HG03280 (cell line): ENCODE measurements at regions not wholly inside any gene's neighbourhood (a gene's known extent, or its start where the extent isn't known, plus 50 kb on each side); places are given as distances from the start of the nearest gene placed in this dataset.

ENCODE experiments used
- ATAC-seq: cut with Tn5 transposase; IDR thresholded peaks from one replicate; pipeline ENCODE4 v1.9.1; 2021; ENCODE audit warnings: mild to moderate bottlenecking, moderate library complexity; ENCODE audit not compliant: unreplicated experiment

DNA sequence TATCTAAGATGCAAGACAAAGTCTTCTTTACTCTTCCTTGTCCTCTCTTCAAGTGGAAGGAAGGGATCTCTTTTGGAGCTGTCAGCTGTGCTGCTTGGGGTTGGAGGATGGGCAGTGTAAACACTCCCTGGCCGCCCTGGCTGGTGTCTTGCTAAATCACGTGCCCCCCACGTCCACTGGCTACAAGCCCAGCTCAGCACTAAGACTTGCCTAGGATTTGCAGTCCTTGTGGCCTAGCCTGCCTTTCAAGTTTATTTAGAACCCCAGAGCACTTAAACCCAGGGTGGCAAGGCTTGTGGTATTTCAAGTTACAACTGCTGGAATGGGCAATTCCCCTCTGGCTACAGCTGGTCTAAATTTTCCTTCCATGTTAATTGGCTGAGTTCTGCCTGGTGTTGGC, 272.4 kb upstream of the MYO3A start:
- no peak for ATAC-seq

DNA sequence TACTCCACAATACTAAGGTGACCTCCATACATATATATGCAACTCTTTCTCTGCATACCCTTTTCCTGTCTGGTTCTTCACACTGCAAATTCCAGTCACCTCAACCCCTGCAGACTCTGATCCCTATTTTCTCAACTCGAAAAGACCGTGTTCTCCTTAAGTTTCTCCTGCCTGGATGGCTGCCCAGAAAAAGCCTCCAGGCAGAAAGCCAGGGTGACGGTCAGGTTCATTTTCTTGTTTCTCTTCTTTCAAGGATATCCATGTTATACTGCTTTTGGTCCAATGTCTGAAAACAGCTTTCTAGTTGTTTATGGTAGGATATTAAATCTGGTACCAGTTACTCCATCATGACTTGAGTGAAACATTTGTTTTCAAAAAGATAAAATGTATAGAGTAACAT, 267.8 kb upstream of the MYO3A start:
- ATAC-seq = no peak

DNA sequence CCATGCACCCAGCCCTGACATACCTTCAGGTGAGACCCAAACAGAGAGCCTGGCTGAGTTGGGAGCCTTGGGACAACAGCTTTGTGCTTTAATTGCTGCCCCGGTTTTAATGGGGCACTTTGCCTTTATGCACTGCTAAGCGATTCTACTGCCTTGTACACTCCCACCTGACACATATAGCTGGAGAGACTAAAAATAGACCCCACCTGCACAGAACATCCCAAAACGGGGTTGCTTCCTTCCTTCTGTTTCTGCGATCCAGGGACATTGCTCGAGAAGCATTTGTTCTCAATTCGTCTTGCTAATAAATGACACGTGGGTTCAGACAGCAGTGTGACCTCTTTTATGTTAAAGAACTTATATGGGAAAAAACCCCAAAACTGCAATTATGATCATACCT, 258.8 kb upstream of the MYO3A start:
- no peak for ATAC-seq

DNA sequence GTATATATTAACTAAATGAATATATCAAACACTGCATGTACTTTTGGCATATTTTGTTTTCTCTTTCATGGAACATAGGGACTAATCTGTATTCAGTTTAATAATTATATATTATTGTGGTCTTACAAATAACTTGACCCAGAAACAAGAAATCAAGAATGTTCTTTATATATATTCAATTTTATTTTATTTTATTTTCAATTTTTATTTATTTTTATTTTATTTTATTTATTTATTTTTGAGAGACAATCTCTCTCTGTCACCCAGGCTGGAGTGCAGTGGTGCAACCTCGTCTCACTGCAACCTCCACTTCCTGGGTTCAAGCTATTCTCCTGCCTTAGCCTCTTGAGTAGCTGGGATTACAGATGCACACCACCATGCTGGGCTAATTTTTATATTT, 258.4 kb upstream of the MYO3A start:
- no peak for ATAC-seq

DNA sequence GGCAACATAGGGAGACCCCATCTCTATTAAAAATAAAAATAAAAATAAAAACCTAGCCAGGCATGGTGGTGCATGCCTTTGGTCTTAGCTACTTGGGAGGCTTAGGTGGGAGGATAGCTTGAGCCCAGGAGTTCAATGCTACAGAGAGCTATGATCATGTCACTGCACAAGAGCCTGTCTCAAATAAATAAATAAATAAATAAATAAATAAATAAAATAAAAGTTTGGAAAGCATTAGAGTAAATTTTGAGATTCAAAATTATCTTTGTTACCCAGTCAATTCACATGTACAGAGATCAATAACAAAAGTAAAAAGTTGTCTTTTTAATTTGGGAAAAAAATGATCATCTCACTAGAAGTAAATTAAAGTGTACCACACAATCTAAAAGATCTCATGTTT, 255.8 kb upstream of the MYO3A start:
- no peak for ATAC-seq

DNA sequence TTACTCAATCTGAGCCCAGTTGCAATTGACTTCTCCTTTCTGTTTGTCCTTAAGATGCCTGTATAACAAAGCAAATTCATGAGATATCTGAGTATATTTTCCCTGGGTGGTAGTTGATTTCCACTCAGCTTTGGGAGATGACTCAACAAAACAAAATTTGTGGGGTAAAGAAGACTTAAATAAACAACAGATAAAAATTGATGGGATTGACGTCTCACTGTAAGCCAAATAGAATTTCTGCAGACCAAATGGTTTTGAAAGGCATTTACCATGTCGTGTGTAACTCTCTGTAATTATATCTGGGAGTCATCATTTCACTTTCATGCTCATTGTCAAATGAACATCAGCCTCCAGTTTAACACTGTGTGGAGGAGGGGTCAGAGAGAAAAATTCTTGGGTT, 255.4 kb upstream of the MYO3A start:
- no peak for ATAC-seq

DNA sequence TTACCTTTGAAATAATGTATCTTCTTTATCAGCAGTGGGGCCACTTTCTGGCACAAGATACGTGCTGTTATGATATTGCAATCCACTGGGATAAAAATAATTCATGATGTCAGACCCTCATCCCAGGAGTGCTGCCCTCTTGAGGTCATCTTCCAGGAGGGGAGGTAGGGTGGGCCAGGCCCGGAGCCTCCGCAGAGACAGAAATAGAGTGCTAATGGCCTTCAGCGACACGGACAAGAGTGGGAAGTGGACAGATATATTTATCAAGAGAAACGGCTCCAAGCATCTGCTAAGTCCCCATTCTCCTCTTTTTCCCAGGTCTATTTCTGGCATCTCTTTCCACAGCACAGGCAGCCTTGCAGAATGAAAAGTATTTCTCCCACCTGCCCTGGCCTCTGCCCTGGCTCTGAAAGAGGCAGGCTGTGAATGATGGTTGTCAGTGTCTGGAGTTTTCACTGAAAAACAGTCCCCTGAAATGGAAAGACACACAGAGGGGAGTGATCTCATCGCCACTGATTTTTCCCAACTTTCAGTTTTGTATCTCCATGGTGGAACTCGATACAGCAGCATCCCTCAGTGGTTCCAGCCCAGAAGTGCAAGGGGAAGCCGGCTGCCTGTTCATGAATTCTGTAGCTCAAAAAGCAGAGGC, 251.7 kb upstream of the MYO3A start:
- ATAC-seq = no peak

DNA sequence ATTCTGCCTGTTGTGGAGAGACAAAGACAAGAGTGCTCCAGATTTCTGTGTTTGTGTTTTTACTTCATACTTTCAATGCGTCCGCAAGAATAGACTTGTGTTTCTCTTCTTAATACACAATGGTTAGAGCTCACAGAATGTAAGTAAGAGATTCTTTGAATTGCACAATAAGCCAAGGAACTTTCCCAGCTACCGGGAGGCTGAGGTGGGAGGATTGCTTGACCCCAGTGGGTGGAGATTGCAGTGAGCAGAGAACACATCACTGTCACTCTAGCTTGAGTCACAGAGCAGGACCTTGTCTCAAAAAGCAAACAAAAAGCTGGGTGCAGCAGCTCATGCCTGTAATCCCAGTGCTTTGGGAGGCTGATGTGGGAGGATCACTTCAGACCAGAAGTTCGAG, 250.7 kb upstream of the MYO3A start:
- ATAC-seq = no peak

DNA sequence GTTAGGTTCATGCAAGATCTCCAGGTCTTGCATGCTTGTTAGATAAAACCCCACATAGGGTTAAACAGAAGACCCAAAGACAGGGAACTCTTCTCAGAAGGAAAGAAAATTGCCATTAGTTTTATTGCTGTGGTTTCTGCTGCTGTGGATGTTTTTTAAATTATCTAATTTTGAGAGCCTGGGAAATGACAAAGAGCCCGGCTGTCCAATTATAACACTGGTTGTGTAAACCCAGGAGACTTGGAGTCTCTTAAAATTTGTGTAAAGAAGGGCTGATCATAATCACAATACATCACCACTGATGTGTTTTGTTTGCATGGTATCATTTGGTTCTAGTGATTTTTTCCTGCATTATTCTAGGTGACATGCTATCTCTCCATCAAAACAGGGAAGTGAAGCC, 246.5 kb upstream of the MYO3A start:
- ATAC-seq = no peak

DNA sequence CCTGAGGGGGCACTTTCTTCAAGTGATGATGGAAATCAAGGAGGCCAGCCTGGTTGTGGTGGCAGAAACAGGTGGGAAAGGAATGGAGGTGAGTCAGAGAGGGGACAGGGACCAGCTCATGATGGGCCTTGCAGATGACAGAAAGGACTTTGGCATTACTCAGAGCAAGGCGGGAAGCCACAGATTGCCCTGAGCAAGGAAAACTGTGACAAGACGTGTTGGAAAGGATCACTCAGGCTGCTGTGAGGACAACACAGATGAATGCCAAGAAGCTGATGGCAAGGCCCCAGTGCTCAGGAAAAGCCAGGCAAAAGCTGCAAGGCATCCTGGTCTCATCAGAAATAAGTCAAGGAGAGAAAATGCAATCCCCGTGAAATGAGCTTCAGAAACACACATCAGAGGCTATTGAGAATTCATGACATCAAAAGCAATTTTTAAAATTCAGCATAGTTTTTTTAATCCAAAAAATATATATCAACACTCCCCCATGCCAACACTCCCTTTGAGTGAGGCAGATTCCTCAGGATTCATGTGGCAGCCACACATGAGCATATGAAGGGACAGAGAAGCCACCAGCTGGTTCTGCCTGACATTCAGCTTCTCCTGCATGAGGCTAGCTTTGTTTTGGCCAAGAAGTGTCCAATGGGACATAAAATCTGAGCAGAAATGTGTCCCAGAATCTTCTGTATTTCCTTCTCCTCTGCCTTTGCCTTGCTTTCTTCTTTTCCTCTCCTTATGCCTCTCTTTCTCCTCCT, 244.5 kb upstream of the MYO3A start:
- ATAC-seq = no peak

DNA sequence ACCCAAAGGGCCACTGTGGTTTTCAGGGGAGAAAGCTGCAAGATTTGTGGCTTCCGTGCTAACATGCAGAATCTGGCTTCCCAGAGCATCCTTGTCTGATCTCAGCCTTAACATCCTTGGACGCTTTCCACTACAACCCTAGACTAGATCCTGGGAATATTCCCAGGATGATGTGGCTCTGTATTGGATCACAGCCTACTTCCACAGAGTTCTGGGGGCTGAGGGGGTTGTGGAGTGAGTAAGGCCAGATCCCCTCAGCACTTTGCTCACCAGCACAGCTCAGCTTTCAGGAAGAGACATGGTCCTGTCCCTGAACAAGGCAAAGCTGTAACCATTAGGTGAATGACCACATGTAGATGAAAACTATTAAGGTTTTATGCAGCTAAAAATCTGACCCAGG, 241.3 kb upstream of the MYO3A start:
- no peak for ATAC-seq

DNA sequence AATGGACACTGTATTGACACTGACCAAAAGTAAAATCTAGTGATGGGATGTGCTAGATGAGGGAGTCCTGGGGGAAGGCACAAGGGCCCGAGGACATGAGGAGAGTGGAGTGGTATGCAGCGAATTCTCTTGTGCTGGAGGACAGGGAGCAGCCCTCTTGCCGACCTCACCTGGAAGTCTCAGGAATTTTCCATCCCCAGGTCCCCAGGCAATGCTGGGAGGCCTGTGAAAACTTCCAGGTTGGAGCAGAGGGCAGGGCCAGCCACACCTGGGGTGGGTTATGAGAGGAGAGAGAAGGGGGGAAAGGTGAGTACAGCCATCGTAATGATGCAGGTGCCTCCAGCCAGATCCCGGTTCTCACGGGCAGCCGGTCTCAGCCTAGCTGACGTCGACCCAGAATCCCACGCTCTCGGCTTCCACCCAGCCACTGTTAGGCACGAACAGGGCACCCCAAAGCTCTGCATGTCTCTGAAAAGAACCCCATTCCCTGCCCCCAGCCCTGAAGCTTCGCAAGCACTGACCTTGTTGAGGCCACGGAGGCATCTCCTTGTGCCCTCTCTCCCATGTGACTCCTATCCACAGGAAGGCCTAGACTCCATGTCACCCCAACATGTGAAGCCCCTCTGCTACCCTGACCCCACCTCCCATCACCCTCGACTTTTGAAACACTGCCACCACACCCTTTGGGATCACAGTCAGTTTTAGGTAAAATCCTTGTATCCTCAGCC, 239.7 kb upstream of the MYO3A start:
- ATAC-seq = no peak

DNA sequence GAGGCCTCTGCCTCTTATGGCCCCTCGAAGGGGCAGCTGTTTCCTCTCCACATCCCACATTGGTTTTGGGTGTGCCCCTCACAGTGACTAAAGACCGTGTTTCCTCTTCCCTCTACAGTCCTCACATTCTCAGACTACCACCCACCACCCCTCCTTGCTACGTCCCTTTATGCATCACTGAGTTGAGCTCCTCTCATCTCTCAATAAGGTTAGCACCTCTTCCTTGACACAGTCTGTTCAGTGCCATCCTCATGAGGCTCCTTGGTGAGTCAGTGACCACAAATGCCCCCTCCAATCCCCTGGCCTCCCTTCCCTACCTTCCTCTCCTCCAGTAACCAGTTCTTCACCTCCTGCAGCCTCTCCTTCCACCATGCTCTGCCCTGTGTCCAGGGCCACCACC, 239.1 kb upstream of the MYO3A start:
- no peak for ATAC-seq

DNA sequence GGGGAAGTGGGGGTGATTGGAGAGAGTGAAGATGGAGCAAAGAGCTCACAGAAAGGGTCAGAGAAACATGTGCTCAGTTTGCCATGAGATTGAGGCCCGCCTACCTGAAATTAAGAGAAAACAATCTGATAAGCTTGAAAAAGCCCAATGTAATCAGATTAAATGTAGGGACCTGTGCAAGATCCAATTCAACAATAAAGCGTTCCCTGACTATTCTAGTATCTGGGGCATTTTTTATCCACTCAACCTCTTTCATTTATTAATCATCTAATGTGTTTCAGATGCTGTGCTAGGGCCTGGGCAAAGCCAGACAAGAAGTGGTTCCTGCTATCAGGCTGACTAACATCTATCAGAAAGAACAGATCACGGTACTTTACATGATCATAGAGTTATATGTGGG, 238.4 kb upstream of the MYO3A start:
- ATAC-seq = no peak

DNA sequence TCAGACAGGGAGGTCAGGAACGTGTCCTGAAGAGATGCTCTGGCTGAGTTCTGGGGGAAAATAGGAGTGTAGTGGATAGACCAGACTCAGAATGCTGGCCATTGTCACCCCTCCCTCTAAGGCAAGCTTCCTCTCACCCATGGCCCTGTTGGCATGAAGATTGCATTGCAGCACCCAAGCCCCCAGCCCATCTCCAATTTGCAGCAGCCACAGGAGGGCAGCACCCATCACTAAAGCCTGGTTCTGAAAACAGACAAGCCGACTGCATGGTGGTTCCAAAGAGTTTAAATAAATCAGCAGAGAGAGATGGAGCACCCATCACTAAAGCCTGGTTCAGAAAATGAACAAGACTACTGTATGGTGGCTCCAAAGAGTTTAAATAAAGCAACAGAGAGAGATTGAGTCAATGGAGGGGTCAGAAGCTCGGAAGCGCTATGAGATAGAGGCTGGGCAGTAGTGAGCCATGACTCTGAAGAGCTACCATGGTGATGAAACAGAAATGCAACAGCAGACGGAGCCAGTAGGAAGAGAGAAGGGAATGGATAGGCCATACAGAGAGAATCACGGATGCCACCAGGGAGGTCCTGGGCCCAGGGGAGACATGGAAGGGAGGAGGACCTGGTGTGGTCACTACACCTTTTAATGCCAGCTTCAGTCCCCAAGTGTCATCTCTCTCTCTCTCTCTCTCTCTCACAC, 237.9 kb upstream of the MYO3A start:
- ATAC-seq = no peak

DNA sequence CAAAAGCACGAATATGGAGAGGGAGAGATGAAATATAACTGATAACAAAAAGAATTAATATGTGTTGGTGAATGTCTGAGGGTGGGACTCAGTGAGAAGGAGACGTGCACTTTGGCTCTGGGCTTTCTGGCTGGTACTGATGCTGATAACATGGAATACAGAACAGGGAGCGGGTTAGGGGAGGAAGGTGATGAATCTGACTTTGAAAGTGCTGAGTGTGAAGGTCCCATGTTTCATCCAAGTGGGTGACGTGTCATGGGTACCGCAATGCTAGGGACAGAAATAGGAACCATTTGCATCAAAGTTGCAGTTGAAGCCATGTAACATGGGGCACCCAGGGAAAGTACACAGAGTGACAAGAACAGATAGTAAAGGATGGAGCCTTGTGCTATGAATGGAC, 236.6 kb upstream of the MYO3A start:
- ATAC-seq = no peak

DNA sequence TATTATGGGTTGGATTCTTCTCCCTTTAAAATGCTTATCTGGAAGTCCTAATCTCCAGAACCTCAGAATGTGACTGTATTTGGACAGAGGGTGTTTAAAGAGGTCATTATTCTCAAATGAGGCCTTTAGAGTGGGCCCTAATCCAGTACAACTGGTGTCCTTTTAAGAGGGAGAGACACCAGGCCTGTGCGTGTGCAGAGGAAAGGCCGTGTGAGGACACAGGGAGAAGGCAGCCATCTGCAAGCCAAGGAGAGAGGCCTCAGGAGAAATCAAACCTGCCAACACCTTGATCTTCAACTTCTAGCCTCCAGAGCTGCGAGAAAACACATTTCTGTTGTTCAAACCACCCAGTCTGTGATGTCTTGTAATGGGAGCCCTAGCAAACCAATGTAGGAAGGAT, 235.4 kb upstream of the MYO3A start:
- no peak for ATAC-seq

DNA sequence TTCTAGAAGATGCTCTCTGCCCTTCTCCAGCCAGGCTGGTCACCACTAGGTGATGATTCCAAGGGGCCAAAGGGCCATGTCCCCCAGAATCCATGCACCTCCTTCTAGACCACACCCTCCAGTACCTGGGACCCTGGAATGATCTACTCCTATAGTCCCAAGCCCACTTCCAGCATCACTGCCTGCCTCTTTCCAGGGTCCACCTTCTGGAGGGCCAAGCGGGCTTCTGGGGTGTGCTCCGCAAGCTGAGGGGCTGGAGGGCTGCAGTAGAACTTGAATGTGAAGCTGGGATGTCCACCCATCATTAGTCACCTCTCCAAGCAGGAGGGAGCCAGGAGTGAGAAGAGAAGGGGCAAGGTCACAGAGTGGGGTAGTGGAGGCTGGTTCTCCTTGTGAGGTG, 234.4 kb upstream of the MYO3A start:
- no peak for ATAC-seq

DNA sequence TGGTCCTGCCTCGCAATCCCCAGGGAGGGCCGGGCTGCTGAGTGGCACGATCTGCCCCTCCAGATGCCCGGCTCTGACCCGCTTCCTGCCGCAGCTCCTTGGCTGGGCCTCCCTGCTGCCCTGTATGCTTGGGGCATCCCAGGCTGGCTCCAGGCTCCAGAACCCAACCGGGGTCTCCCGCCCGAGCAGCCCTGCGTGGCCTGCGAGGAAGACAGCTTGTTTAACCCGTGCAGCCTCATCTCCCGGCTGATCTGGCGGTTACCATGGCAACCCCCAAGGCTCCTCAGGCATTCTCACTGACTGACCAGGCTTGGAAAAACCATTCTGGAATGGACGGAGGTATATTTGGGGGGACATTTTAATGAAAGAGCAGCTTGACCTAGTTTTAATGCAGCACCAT, 232.4 kb upstream of the MYO3A start:
- ATAC-seq = no peak

DNA sequence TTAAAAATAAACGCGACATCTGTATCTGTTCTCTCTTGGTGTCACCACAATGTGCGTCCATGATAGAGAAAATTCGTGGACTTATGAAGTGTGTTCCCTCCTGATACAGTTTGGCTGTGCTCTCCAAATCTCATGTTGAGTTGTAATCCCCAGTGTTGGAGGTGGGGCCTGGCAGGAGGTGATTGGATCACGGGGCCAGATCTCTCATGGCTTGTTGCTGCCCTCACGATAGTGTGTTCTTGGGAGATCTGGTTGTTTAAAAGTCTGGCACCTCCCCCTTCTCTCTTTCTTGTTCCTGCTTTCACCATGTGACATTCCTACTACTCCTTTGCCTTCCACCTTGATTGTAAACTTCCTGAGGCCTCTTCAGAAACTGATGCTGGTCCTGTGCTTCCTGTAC, 229.4 kb upstream of the MYO3A start:
- ATAC-seq = no peak

DNA sequence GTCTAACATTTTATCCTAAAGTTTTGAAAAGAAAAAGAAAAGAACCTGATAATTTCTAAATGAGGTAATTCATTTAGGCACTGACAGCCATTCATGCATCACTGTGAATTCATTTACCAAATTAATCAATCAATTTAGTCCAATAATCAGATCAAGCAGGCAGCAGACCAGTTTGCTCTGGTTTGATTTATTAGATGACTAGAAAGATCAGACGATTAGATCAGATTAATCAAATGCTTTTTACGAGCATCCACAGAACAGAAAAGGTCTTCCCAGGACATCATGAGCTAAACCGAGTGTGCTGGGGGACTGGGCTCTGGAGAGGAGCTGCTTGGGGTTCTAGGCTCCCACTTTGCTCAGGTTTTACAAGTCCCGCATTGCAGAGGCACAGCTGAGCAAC, 226.5 kb upstream of the MYO3A start:
- no peak for ATAC-seq
